ENCODE measurements at regions not wholly inside any gene's neighbourhood (a gene's known extent, or its start where the extent isn't known, plus 50 kb on each side); places are given as distances from the start of the nearest gene placed in this dataset.

- no peaks in the 10 kb centered on the region for H3K4me1 ChIP-seq
- no peak overlapping the region for H3K27ac ChIP-seq
- no peak for DNase-seq (ENCODE audit: low spot score in 2 of 2)
- peaks cover 0 to 3% (median 0%) of the 10 kb centered on the region in 4 donors for H3K9me3 ChIP-seq
- no peaks in the 10 kb centered on the region for H3K27me3 ChIP-seq
- H3K4me3 ChIP-seq, result no peak overlapping the region
- TF ChIP-seq CTCF (IDR thresholded peaks at IDR 0.05) (no peak), POLR2A (IDR thresholded peaks at IDR 0.05) (no peak), EP300 (IDR thresholded peaks at IDR 0.05) (no peak)
- no peaks in the 10 kb centered on the region for H3K36me3 ChIP-seq
These were observed 296.1 kb downstream of the IL15 start for GRCh38 chr4:141932490-141932889.

GRCh38 chr4:141933978-141934377, 297.6 kb downstream of the IL15 start:
- no peak for DNase-seq (ENCODE audit: low spot score in 2 of 2)
- Histone ChIP-seq H3K4me3 (no peak overlapping the region), H3K27me3 (no peaks in the 10 kb centered on the region), H3K9me3 (peaks cover 0 to 16% (median 4%) of the 10 kb centered on the region in 4 donors), H3K4me1 (no peaks in the 10 kb centered on the region), H3K27ac (no peak overlapping the region), H3K36me3 (no peaks in the 10 kb centered on the region)
- 83 to 91% methylated on average over 1 of the region's 1 CpG for WGBS, 2 donors
- TF ChIP-seq POLR2A (IDR thresholded peaks at IDR 0.05), result no peak
- TF ChIP-seq CTCF (IDR thresholded peaks at IDR 0.05), result no peak
- TF ChIP-seq EP300 (IDR thresholded peaks at IDR 0.05), result no peak

- Histone ChIP-seq H3K4me1 (no peaks in the 10 kb centered on the region), H3K4me3 (no peak overlapping the region), H3K9me3 (no peaks in the 10 kb centered on the region), H3K27ac (no peak overlapping the region), H3K36me3 (no peaks in the 10 kb centered on the region), H3K27me3 (no peaks in the 10 kb centered on the region)
- TF ChIP-seq CTCF (IDR thresholded peaks at IDR 0.05) (no peak), POLR2A (IDR thresholded peaks at IDR 0.05) (no peak), EP300 (IDR thresholded peaks at IDR 0.05) (no peak)
- WGBS, 2 donors, result 71 to 75% methylated on average over 2 of the region's 2 CpGs
- no peak for DNase-seq (ENCODE audit: low spot score in 2 of 2)
These were observed 319.3 kb downstream of the IL15 start for GRCh38 chr4:141955696-141956095.

GRCh38 chr4:141957416-141957815, 321.0 kb downstream of the IL15 start:
- H3K27me3 ChIP-seq, result no peaks in the 10 kb centered on the region
- TF ChIP-seq POLR2A (IDR thresholded peaks at IDR 0.05) (no peak), CTCF (IDR thresholded peaks at IDR 0.05) (no peak), EP300 (IDR thresholded peaks at IDR 0.05) (no peak)
- WGBS, 2 donors, result 79 to 81% methylated on average over 4 of the region's 4 CpGs
- no peak overlapping the region for H3K27ac ChIP-seq
- H3K4me1 ChIP-seq, result no peaks in the 10 kb centered on the region
- no peaks in the 10 kb centered on the region for H3K9me3 ChIP-seq
- no peak overlapping the region for H3K4me3 ChIP-seq
- DNase-seq (ENCODE audit: low spot score in 2 of 2), result no peak
- no peaks in the 10 kb centered on the region for H3K36me3 ChIP-seq

GRCh38 chr4:141962486-141962885, 326.1 kb downstream of the IL15 start:
- no peak for DNase-seq (ENCODE audit: low spot score in 2 of 2)
- H3K27me3 ChIP-seq, result no peaks in the 10 kb centered on the region
- 73 to 81% methylated on average over 1 of the region's 1 CpG for WGBS, 2 donors
- H3K4me3 ChIP-seq, result no peak overlapping the region
- no peak overlapping the region for H3K27ac ChIP-seq
- H3K9me3 ChIP-seq, result no peaks in the 10 kb centered on the region
- TF ChIP-seq POLR2A (IDR thresholded peaks at IDR 0.05), result no peak
- no peak for TF ChIP-seq EP300 (IDR thresholded peaks at IDR 0.05)
- TF ChIP-seq CTCF (IDR thresholded peaks at IDR 0.05), result no peak
- no peaks in the 10 kb centered on the region for H3K4me1 ChIP-seq
- no peaks in the 10 kb centered on the region for H3K36me3 ChIP-seq
